ENCODE measurements at regions not wholly inside any gene's neighbourhood (a gene's known extent, or its start where the extent isn't known, plus 50 kb on each side); places are given as distances from the start of the nearest gene placed in this dataset.
A peak's percentile ranks its signal among the peaks of the same experiment; 100 is the strongest.

DNA sequence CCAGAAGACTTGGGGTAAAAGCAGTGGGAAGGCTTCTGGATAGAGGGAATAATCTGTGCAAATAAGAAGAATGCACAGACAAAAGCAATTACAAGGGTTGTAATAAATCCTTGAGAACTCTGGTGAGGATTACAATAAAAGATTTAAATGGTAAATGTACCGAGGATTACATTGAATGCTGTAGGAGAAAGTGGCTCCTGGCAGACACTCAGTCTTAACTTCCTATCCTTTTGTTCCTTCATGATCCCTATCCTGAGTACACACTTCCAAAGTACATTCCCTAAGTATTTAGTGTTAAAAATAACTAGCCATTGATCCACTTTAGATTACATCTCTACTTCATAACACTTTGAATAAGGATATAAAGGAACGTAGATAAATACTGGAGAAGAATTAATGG is 205.4 kb downstream of the SPATA18 start:
- no peaks in the 10 kb centered on the region for H3K27me3 Mint-ChIP-seq
- H3K27ac Mint-ChIP-seq, result no peak overlapping the region
- H3K36me3 Mint-ChIP-seq (ENCODE audit: insufficient read depth), result no peaks in the 10 kb centered on the region
- H3K4me3 Mint-ChIP-seq (ENCODE audit: low read depth), result no peak overlapping the region
- peaks cover 6% of the 10 kb centered on the region for H3K4me1 Mint-ChIP-seq (ENCODE audit: low read depth)
- no peak for DNase-seq (ENCODE audit: low spot score, unreplicated experiment)
- H3K9me3 Mint-ChIP-seq (ENCODE audit: low read depth), result peaks cover 7% of the 10 kb centered on the region
- TF ChIP-seq, protein P1, sequence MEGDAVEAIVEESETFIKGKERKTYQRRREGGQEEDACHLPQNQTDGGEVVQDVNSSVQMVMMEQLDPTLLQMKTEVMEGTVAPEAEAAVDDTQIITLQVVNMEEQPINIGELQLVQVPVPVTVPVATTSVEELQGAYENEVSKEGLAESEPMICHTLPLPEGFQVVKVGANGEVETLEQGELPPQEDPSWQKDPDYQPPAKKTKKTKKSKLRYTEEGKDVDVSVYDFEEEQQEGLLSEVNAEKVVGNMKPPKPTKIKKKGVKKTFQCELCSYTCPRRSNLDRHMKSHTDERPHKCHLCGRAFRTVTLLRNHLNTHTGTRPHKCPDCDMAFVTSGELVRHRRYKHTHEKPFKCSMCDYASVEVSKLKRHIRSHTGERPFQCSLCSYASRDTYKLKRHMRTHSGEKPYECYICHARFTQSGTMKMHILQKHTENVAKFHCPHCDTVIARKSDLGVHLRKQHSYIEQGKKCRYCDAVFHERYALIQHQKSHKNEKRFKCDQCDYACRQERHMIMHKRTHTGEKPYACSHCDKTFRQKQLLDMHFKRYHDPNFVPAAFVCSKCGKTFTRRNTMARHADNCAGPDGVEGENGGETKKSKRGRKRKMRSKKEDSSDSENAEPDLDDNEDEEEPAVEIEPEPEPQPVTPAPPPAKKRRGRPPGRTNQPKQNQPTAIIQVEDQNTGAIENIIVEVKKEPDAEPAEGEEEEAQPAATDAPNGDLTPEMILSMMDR (IDR thresholded peaks at IDR 0.05; ENCODE audit: unreplicated experiment), result no peak

DNA sequence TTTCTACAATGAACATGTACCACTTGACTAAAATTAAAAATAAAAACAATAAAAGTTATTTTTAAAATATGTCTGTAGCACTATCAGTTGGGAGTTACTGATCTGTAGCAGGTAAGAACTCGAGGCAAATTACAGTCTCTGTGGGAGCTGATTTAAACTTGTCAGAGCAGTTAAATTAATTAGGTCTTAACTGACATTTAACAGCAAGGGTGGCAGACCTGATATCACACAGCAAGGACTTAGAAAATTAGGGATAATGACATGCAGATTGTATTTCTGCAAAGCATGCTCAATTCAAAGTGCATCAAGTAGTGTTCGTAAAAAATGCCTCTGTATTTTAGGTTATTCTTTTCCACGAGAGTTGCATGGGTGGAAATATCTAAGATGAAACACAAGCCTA is 208.9 kb downstream of the SPATA18 start:
- peaks cover 6% of the 10 kb centered on the region for H3K4me1 Mint-ChIP-seq (ENCODE audit: low read depth)
- TF ChIP-seq, protein P1 (IDR thresholded peaks at IDR 0.05; ENCODE audit: unreplicated experiment), result no peak
- H3K27ac Mint-ChIP-seq, result no peak overlapping the region
- DNase-seq (ENCODE audit: low spot score, unreplicated experiment), result no peak
- H3K4me3 Mint-ChIP-seq (ENCODE audit: low read depth), result no peak overlapping the region
- no peaks in the 10 kb centered on the region for H3K27me3 Mint-ChIP-seq
- no peaks in the 10 kb centered on the region for H3K36me3 Mint-ChIP-seq (ENCODE audit: insufficient read depth)
- no peaks in the 10 kb centered on the region for H3K9me3 Mint-ChIP-seq (ENCODE audit: low read depth)

DNA sequence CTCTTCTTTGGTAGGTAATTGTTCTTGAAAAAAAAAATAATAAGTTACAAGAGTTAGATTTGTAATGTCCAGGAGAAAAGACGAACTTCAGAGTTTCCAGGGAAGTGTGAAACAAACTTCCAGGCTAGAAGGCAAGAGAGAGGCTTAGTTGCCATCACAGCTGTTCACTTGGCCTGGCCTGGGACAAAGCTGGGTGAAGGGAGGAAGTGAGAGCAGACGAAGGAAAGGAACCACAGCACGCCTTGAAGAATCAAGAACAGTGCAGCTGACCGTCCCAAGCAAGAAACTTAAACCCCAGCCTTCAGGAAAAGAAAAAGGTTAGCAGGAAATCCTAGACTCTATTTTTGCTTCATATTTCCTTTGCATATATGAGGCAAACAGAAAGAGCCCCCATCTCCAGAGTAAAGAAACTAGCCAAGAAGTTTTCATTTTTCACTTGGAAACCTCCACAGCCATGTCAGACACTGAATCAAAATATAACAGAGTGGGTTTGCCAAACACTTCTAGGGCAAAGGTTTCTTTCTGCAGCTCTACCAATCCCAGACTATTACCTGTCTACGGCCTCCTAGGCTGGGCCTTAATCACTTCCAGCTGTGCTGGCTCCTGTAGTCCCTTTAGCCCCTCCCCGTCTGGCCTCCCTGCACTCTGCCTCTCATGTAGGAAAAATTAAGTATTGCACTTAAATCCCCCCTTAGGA is 209.6 kb downstream of the SPATA18 start:
- Mint-ChIP-seq H3K4me1 (ENCODE audit: low read depth) (peaks cover 6% of the 10 kb centered on the region), H3K27ac (peak overlapping the region; percentile 62), H3K4me3 (ENCODE audit: low read depth) (no peak overlapping the region), H3K27me3 (peaks cover under 1% of the 10 kb centered on the region), H3K9me3 (ENCODE audit: low read depth) (no peaks in the 10 kb centered on the region), H3K36me3 (ENCODE audit: insufficient read depth) (no peaks in the 10 kb centered on the region)
- TF ChIP-seq, protein P1 (IDR thresholded peaks at IDR 0.05; ENCODE audit: unreplicated experiment), result no peak
- DNase-seq (ENCODE audit: low spot score, unreplicated experiment), result no peak

DNA sequence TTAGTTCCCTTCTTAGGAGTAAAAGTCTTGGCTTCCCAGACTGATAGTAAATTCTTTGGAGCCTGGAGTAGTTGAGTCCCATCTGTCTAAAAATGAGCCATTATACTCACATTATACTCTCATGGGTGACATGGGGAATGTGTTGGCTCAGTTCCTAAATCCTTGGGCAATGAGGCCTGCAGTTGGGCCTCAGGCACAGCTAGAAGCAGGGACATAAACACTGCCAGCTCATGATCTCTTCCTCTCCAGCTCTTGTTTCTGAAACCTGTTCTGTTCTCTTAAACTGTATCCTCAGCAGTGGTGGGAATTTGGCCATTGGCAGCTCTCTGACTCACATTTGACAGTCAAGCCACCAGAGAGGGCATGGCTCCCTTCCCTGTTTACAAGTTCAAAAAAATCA is 212.5 kb downstream of the SPATA18 start:
- DNase-seq (ENCODE audit: low spot score, unreplicated experiment), result no peak
- H3K36me3 Mint-ChIP-seq (ENCODE audit: insufficient read depth), result no peaks in the 10 kb centered on the region
- H3K9me3 Mint-ChIP-seq (ENCODE audit: low read depth), result no peaks in the 10 kb centered on the region
- TF ChIP-seq, protein P1 (IDR thresholded peaks at IDR 0.05; ENCODE audit: unreplicated experiment), result no peak
- H3K27ac Mint-ChIP-seq, result no peak overlapping the region
- H3K27me3 Mint-ChIP-seq, result peaks cover 5% of the 10 kb centered on the region
- H3K4me3 Mint-ChIP-seq (ENCODE audit: low read depth), result no peak overlapping the region
- peaks cover 13% of the 10 kb centered on the region for H3K4me1 Mint-ChIP-seq (ENCODE audit: low read depth)

DNA sequence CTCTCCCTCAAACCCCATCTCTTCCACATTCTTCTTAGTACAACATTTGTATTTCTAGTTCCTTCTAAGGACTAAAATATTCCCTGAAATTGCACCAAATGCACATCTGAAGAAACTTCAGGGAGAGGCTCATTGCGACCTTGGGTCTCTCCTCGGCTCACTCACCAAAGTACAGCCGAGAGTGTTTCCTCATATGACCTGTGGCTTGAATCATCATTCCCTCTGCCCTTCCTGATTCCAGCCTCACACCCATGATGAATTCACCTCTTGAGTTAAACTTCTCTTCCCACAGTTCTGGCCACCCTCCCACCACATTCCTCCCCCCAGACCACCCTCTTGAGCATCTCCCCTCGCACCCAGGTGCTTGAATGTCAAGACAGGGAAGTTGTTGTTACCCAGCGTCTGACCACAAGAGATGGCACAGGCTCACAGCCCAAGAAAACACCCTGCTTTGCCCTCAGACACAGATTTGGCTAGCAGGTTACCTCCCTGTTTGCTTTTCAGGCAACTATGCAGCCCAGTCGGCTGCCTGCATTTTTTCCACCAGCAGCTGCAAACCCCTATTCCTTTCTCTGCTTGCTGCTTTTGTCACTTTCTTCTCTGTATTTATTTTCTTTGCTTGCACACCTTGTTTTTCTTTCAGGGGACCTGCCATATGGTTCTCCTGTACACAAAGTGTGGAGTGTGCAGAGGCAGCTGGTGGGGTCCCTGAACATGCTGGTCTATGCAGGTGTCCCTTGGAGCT is 214.8 kb downstream of the SPATA18 start:
- H3K27ac Mint-ChIP-seq, result no peak overlapping the region

More for the DNA sequence above, 214.8 kb downstream of the SPATA18 start:
- no peak for DNase-seq (ENCODE audit: low spot score, unreplicated experiment)
- Mint-ChIP-seq H3K4me3 (ENCODE audit: low read depth) (no peak overlapping the region), H3K4me1 (ENCODE audit: low read depth) (peaks cover 19% of the 10 kb centered on the region), H3K9me3 (ENCODE audit: low read depth) (no peaks in the 10 kb centered on the region), H3K27me3 (peaks cover 5% of the 10 kb centered on the region), H3K36me3 (ENCODE audit: insufficient read depth) (no peaks in the 10 kb centered on the region)
- TF ChIP-seq, protein P1 (IDR thresholded peaks at IDR 0.05; ENCODE audit: unreplicated experiment), result no peak

All from progenitor cell of endocrine pancreas (in vitro differentiated cells).